K562 (cell line): ENCODE measurements at regions not wholly inside any gene's neighbourhood (a gene's known extent, or its start where the extent isn't known, plus 50 kb on each side); places are given as distances from the start of the nearest gene placed in this dataset.

Experiments
- ATAC-seq: fragments of 200-7000 bp; cut with Tn5 transposase; 3 replicates; pipeline ENCODE4 v1.9.1; 2020; ENCODE audit warnings: moderate library complexity
- BruUV-seq: library from RNA; stranded (reverse); fragments of 400-500 nt; replicated peaks from 2 replicates; lab custom pipeline; 2021; lab: Mats Ljungman, UMichigan
- CTCF ChIA-PET: fragments of 300-600 bp; formaldehyde crosslinking; extraction: SDS; loops from one replicate; lab custom pipeline; 2021; ENCODE audit warnings: low intra/inter-chr PET ratio; lab: Yijun Ruan, JAX
- POLR2A ChIA-PET: fragments of 300-600, 350-650 bp; sonication (Branson Sonifier 250); formaldehyde crosslinking; extraction: SDS; loops from one replicate; lab custom pipeline; 2021; ENCODE audit warnings: antibody characterized with exemption, inconsistent platforms; lab: Yijun Ruan, JAX
- DNase-seq, 4 experiments: peaks; one replicate each; pipeline versions ENCODE4 v3.0.0 to v3.0.0-alpha.2; 2011 to 2018; ENCODE audit warnings: low spot score in 3 of 4, mixed read lengths in 3 of 4; ENCODE audit errors: extremely low read depth in 1 of 4
- FAIRE-seq: peaks from 2 replicates; lab custom pipeline; 2011; peaks lifted over from hg19 to GRCh38; lab: Jason Lieb, UNC
- H2AFZ ChIP-seq: 2 replicates; pipeline ENCODE4 v1.6.0; 2011; ENCODE audit warnings: low read depth, low read length, control low read depth, inconsistent platforms
- H3K27ac ChIP-seq: fragments of 200-600 bp; 3 replicates; pipeline ENCODE4 v1.8.0; 2011; ENCODE audit warnings: low read depth, mild to moderate bottlenecking, control low read depth, inconsistent platforms, low read length, moderate library complexity, mixed read lengths; ENCODE audit errors: extremely low read depth
- H3K27me3 ChIP-seq, 2 experiments: fragments of 300-600 bp in 1 of 2; 2 replicates in 1 of 2; 3 replicates in 1 of 2; pipeline versions ENCODE4 v1.6.0 to v1.8.0; 2011; ENCODE audit warnings: inconsistent platforms in 2 of 2, low read length in 2 of 2, mild to moderate bottlenecking in 1 of 2, mixed read lengths in 1 of 2, moderate library complexity in 1 of 2; ENCODE audit not compliant: control insufficient read depth in 2 of 2, insufficient read depth in 2 of 2
- H3K36me3 ChIP-seq: fragments of 300-600 bp; 3 replicates; pipeline ENCODE4 v1.8.0; 2011; ENCODE audit warnings: mild to moderate bottlenecking, low read length, inconsistent platforms; ENCODE audit not compliant: control insufficient read depth, insufficient read depth
- H3K4me1 ChIP-seq, 2 experiments: fragments of 200-600 bp in 1 of 2; replicated peaks in 1 of 2; 2 replicates in 1 of 2; 3 replicates in 1 of 2; pipeline versions ENCODE4 v1.5.1 to v1.8.0; 2011; ENCODE audit warnings: inconsistent platforms in 2 of 2, low read length in 2 of 2, mild to moderate bottlenecking in 1 of 2, mixed read lengths in 1 of 2, moderate library complexity in 1 of 2; ENCODE audit not compliant: control insufficient read depth in 2 of 2, insufficient read depth in 2 of 2
- H3K4me2 ChIP-seq: 2 replicates; pipeline ENCODE4 v1.6.1; 2011; ENCODE audit warnings: low read length, control low read depth, inconsistent platforms, mixed read lengths; ENCODE audit not compliant: insufficient read depth
- H3K4me3 ChIP-seq: fragments of 200-600 bp; sonication (generic), shearing (Covaris generic); 2 replicates; pipeline ENCODE4 v1.5.1; 2016; ENCODE audit warnings: control low read depth, inconsistent platforms
- H3K79me2 ChIP-seq: fragments of 200-600 bp; 3 replicates; pipeline ENCODE4 v1.8.0; 2011; ENCODE audit warnings: low read length, inconsistent platforms; ENCODE audit not compliant: control insufficient read depth, insufficient read depth
- H3K9ac ChIP-seq, 2 experiments: 2 replicates each; pipeline versions ENCODE4 v1.6.0 to v1.6.1; 2011; ENCODE audit warnings: low read depth in 2 of 2, low read length in 2 of 2, control low read depth in 1 of 2, inconsistent platforms in 1 of 2, mild to moderate bottlenecking in 1 of 2, mixed read lengths in 1 of 2; ENCODE audit not compliant: insufficient read depth in 1 of 2
- H3K9me1 ChIP-seq: one replicate; pipeline ENCODE4 v1.6.0; 2011; ENCODE audit warnings: inconsistent platforms, mild to moderate bottlenecking, low read length, moderate library complexity; ENCODE audit not compliant: control insufficient read depth, insufficient read depth
- H3K9me3 ChIP-seq: replicated peaks from 2 replicates; pipeline ENCODE4 v1.5.1; 2011; ENCODE audit warnings: low read depth, low read length, inconsistent platforms; ENCODE audit not compliant: control insufficient read depth, insufficient read depth
- H4K20me1 ChIP-seq: replicated peaks from 2 replicates; pipeline ENCODE4 v1.6.1; 2011; ENCODE audit warnings: low read length, inconsistent platforms, mixed read lengths; ENCODE audit not compliant: control insufficient read depth, insufficient read depth
- ARNT ChIP-seq, 2 experiments: fragments of 450-650 bp; IDR thresholded peaks; 2 replicates each; pipeline ENCODE4 v1.6.1; 2016; ENCODE audit warnings: mild to moderate bottlenecking in 1 of 2
- CAMTA2 ChIP-seq: fragments of 250-450 bp; sonication (Bioruptor Pico); conservative IDR thresholded peaks from 2 replicates; pipeline ENCODE4 v1.5.1; 2022
- HMG20A ChIP-seq: fragments of 450-650 bp; formaldehyde crosslinking; conservative IDR thresholded peaks from 2 replicates; pipeline ENCODE4 v1.4.0; 2020; ENCODE audit warnings: mild to moderate bottlenecking, mixed read lengths
- MTA2 ChIP-seq: fragments of 450-650 bp; IDR thresholded peaks from 2 replicates; pipeline ENCODE4 v1.6.1; 2016; ENCODE audit warnings: low read depth
- RBM25 ChIP-seq: fragments of 200-400 bp; formaldehyde crosslinking; IDR thresholded peaks from 2 replicates; pipeline ENCODE4 v1.6.1; 2018; ENCODE audit warnings: low read length, low read depth, moderate library complexity; ENCODE audit not compliant: severe bottlenecking
- SMARCE1 ChIP-seq: fragments of 450-650 bp; IDR thresholded peaks from 2 replicates; pipeline ENCODE4 v1.7.1; 2016; ENCODE audit warnings: mild to moderate bottlenecking
- SP1 ChIP-seq: sonication (generic); formaldehyde crosslinking; IDR thresholded peaks from 2 replicates; pipeline ENCODE4 v1.8.1; 2022; ENCODE audit warnings: mild to moderate bottlenecking, missing genetic modification reagents
- ZBTB17 ChIP-seq: fragments of 450-650 bp; formaldehyde crosslinking; IDR thresholded peaks from 2 replicates; pipeline ENCODE4 v1.4.0; 2020; ENCODE audit warnings: mild to moderate bottlenecking
- ZNF41 ChIP-seq: fragments of 250-450 bp; sonication (Bioruptor Pico); conservative IDR thresholded peaks from 2 replicates; pipeline ENCODE4 v1.4.0; 2020; ENCODE audit warnings: mild to moderate bottlenecking
- WGBS: fragments of 100-300 bp; shearing (Covaris generic); methylation state at CpG from one replicate; pipeline ENCODE4 v1.1.6; 2016; ENCODE audit warnings: low coverage, mixed read lengths; ENCODE audit not compliant: insufficient coverage; ENCODE audit errors: missing lambda C conversion rate; 5-methylcytosine and 5-hydroxymethylcytosine counted together
- in situ Hi-C: fragments of 300-500 bp; cut with MboI; formaldehyde crosslinking; loops from 4 replicates; pipeline ENCODE4 v1.15.0; 2018; ENCODE audit warnings: inconsistent platforms, mixed read lengths
- intact Hi-C: fragments of 100-400 bp; cut with micrococcal nuclease; formaldehyde crosslinking; loops from 2 replicates; pipeline ENCODE4 v1.14.2; 2022

DNA sequence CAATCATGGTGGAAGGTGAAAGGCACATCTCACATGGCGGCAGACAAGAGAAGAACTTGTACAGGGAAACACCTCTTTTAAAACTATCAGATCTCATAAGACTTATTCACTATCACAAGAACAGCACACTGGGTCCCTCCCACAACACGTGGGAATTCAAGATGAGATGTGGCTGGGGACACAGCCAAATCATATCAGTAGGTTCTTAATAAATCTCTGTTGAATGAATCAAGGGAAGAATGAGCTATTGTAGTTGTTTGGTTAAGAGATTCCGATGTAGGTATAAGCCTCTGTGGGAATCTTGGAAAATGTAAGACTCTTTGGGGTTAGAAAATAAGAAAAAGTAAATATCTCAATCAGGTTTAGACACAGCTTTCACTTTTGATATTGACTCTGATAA is 400.2 kb downstream of the KCNRG start:
- H3K9me3 ChIP-seq, result no peaks in the 10 kb centered on the region
- TF ChIP-seq SP1 (no peak), ZBTB17 (CRISPR knock-in tag) (no peak), CAMTA2 (CRISPR knock-in tag) (no peak), RBM25 (no peak), HMG20A (CRISPR knock-in tag) (no peak), SMARCE1 (no peak), MTA2 (no peak), ARNT (IDR thresholded peaks at IDR 0.05) (no peak), ZNF41 (no peak)
- TF ChIP-seq, all 486 proteins: peak for 0
- no TSS peak for BruUV-seq
- 51% methylated on average over 3 of the region's 3 CpGs for WGBS
- H3K9me1 ChIP-seq, result no peaks in the 10 kb centered on the region
- in situ Hi-C loops (loop anchor here (25.0 kb wide), 1 partner anchor 428 kb away; the partner anchor contains the start of gene TRIM13), intact Hi-C loops (no loop called here)
- no peak overlapping the region for H3K9ac ChIP-seq
- H2AFZ ChIP-seq, result no peak overlapping the region
- H3K36me3 ChIP-seq, result no peaks in the 10 kb centered on the region; the same call in 2 of the 3 replicates
- H3K79me2 ChIP-seq, result no peaks in the 10 kb centered on the region
- POLR2A ChIA-PET, result no interaction called here
- CTCF ChIA-PET, result no interaction called here
- no peak overlapping the region for H3K4me3 ChIP-seq
- H3K27ac ChIP-seq, result no peak overlapping the region
- no peaks in the 10 kb centered on the region for H3K27me3 ChIP-seq
- H4K20me1 ChIP-seq, result no peaks in the 10 kb centered on the region
- ATAC-seq, result no peak
- no peak for FAIRE-seq
- DNase-seq, result no peak
- peaks cover 5 to 19% of the 10 kb centered on the region in 2 experiments; a peak in 4 of 5 replicates for H3K4me1 ChIP-seq
- no peak overlapping the region for H3K4me2 ChIP-seq
